ENCODE measurements at regions not wholly inside any gene's neighbourhood (a gene's known extent, or its start where the extent isn't known, plus 50 kb on each side); places are given as distances from the start of the nearest gene placed in this dataset.
"Not testable (repeated sequence)": the region's sequence is repeated elsewhere in the genome, so short reads cannot be mapped to it uniquely, and the experiment has no call there.

DNA sequence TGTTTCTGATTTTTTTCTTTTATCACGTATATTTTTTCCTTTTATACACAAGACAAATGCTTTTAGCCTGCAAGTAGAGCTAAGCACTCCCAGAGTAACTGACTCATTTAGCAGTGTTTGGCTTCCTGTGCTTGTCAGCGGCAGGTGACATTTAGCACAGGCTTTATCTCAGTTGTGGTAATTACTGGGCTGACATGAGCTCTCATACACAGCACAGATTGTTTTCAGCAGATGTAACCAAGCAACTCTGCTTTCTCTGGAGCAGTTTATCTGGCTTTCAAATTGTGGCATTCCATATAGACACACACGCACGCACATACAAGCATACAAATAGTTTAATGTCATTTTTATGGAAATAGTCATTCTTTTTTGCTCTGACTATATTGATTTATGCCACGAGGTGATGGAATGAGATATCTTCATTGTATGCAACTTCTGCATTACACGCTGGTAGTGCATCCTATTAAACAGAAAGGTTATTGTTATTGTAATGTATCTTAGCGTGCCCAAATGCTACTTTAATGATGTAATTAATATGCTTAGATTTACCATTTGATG lies 379.0 kb upstream of the GRAMD2B start:
- no peak overlapping the region for H3K4me3 ChIP-seq (ENCODE audit: low read length)
- H3K27me3 ChIP-seq (ENCODE audit: insufficient read depth, low read length): no peaks in the 10 kb centered on the region
- H3K4me1 ChIP-seq (ENCODE audit: insufficient read depth, low read length): no peaks in the 10 kb centered on the region
- no peaks in the 10 kb centered on the region for H3K9me3 ChIP-seq (ENCODE audit: low read depth, low read length)

DNA sequence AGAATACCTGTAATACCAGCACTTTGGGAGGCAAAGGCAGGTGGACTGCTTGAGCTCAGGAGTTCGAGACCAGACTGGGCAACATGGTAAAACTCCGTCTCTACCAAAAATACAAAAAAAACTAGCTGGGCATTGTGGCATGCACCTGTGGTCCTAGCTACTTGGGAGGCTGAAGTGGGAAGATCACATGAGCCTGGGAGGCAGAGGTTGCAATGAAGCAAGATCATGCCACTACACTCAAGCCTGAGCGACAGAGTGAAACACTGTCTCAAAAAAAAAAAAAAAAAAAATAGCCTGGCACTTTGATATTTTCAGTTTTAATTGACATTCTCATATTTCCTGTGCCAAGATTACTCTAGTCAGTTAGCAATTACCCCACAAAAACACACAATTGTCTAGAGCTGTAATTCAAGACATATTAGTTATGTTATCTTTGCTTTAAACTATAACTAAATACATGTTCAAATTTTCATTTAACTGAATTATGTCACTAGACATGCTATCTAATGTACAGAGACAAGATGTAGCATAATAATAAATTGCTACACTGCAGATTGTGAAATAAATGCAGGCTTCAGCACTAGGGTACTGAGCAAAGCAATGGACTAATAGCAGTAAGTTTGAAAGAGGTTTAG lies 378.2 kb upstream of the GRAMD2B start:
- Histone ChIP-seq H3K27me3 (ENCODE audit: insufficient read depth, low read length) (no peaks in the 10 kb centered on the region), H3K9me3 (ENCODE audit: low read depth, low read length) (no peaks in the 10 kb centered on the region), H3K4me3 (ENCODE audit: low read length) (no peak overlapping the region), H3K4me1 (ENCODE audit: insufficient read depth, low read length) (no peaks in the 10 kb centered on the region)

DNA sequence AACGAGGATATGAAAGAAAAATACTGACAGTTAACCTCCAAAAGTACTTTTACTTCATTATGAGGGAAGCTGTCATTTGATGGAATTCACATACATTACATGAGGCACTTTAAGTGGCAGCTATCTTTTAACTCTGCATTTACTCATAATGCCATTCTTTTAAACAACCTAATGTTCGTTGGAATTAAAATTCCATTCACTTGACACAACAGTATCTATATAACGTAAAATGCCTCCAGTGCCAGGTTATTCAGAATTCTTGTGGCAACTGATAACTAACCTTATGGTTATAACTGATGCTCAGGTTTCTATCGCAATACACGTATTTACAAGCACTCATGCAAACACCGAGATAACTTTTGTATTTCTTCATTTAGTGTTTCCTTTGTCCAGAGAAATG lies 376.9 kb upstream of the GRAMD2B start:
- Histone ChIP-seq H3K27me3 (ENCODE audit: insufficient read depth, low read length) (no peaks in the 10 kb centered on the region), H3K9me3 (ENCODE audit: low read depth, low read length) (no peaks in the 10 kb centered on the region), H3K4me1 (ENCODE audit: insufficient read depth, low read length) (no peaks in the 10 kb centered on the region), H3K4me3 (ENCODE audit: low read length) (no peak overlapping the region)

DNA sequence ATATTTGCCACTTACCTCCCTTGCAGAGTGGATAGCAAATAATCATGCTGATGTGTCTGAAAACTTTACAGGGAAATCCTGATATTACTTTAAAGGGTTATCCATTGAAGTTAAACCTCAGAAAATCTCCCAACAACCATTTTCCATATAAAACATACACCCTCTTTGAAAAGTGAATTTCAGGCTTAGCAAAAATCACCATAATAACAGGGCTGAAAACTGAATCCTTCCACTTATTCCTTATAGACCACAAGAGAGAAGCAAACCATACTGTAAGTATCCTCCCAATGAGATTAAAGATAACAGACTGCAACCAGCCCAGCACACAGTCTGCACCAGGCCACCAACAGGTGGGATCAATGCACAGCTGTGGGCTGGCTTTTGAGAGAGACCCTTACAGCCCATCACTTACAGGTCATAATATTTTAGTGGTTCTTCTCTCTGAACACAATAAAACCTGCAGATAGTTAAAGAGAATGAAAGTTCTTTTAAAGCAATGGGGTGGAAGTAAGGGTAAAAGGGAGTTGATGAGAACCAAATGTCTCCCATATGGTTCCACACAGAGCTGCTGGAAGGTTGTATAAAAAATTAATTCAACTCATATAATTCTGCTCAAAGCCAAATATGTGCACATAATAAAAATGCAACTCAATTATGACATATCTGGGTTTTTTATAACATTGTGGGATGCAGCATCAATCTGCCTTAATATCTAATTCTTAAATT lies 376.2 kb upstream of the GRAMD2B start:
- no peaks in the 10 kb centered on the region for H3K4me1 ChIP-seq (ENCODE audit: insufficient read depth, low read length)
- H3K27me3 ChIP-seq (ENCODE audit: insufficient read depth, low read length): no peaks in the 10 kb centered on the region
- no peak overlapping the region for H3K4me3 ChIP-seq (ENCODE audit: low read length)
- H3K9me3 ChIP-seq (ENCODE audit: low read depth, low read length): no peaks in the 10 kb centered on the region

DNA sequence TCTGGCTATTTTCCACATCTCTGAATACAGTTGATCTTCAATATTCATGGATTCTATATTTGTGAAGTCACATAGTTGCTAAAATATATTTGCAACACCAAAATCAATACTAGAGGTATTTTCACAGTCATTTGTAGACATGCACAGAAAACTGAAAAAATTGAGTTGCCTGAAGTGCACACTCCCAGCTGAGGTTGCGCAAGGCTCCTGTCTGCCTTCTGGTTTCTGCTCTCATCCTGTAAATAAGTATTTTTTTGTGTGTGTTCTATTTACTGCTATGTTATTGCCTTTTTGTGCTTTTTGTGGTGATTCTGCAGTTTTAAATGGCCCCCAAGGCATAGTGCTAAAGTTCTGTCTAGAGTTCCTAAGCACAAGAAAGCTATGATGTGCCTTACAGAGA lies 371.1 kb upstream of the GRAMD2B start:
- no peaks in the 10 kb centered on the region for H3K9me3 ChIP-seq (ENCODE audit: low read depth, low read length)
- H3K27me3 ChIP-seq (ENCODE audit: insufficient read depth, low read length): no peaks in the 10 kb centered on the region
- no peak overlapping the region for H3K4me3 ChIP-seq (ENCODE audit: low read length)
- no peaks in the 10 kb centered on the region for H3K4me1 ChIP-seq (ENCODE audit: insufficient read depth, low read length)

DNA sequence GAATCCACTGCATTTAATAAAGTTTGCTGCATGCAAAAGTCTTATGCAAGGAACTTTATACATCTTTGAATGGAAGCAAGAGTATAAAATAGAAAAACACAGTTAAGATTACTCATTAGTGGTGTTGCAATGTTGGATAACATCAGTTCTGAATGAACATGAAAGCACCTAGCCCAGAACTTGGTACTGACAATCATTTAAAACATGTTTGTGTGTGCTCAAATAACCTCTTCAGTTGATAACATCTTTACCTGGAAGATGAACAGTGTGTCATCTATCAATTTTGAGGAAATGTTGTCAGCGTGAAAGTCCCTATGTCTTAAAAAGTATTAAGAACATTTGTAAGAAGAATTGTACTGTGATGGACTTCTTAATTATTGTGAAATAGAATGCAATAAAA lies 370.4 kb upstream of the GRAMD2B start:
- no peak overlapping the region for H3K4me3 ChIP-seq (ENCODE audit: low read length)
- no peaks in the 10 kb centered on the region for H3K27me3 ChIP-seq (ENCODE audit: insufficient read depth, low read length)
- H3K4me1 ChIP-seq (ENCODE audit: insufficient read depth, low read length): no peaks in the 10 kb centered on the region
- no peaks in the 10 kb centered on the region for H3K9me3 ChIP-seq (ENCODE audit: low read depth, low read length)

DNA sequence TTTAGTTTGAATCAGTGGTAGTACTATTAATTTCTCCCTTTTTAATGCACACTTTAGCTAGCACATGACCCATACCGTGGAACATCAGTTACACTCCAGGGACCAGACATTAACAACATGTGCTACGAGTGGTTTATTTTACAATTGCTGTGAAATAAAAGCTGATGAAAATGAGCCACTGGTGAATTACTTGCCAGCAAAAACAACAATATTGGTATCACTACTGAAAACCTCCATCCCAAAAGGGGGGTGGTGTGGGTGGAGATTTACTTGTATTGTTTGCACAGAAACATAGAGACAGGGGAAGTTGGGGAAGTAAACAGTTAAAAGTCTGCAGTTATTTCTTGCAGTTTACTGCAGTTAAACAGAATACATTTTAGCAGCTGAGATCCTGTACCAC lies 369.6 kb upstream of the GRAMD2B start:
- Histone ChIP-seq H3K4me3 (ENCODE audit: low read length) (no peak overlapping the region), H3K4me1 (ENCODE audit: insufficient read depth, low read length) (no peaks in the 10 kb centered on the region), H3K9me3 (ENCODE audit: low read depth, low read length) (no peaks in the 10 kb centered on the region), H3K27me3 (ENCODE audit: insufficient read depth, low read length) (no peaks in the 10 kb centered on the region)

DNA sequence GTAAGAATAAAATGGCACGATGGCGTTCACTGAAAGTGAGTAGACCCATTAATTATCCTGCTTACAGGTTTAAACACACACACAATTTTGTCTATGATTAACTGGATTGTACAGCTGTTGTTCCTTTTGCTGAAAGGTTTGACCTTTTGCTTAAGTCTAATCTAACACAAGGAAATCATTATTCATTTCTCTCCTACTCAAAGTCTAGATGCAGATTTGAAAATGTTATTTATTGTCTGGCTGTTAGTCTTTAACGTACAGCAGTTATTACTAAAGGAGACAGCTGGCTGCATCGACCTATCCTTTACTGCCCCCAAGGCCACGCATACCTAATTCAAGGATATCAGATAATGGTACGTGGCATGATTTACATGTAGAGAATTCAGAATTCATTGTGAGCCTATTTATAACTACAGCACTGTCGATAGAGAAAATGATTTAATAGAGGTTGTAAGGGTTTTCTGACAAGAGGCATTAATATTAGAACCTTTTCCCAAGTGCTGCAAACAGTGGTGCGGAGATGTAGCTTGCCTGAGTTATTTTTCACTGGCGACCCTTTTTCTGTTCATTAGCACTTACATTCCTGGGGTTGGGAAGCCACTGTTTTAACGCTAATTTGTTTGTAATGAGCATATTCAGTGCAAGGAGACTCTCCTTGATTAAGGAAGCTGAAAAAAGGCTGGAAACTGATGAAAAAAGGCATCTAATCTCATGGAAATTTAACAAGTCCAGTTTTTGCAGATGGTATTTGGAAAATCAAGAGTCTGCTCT lies 368.4 kb upstream of the GRAMD2B start:
- no peaks in the 10 kb centered on the region for H3K9me3 ChIP-seq (ENCODE audit: low read depth, low read length)
- no peaks in the 10 kb centered on the region for H3K4me1 ChIP-seq (ENCODE audit: insufficient read depth, low read length)
- no peak overlapping the region for H3K4me3 ChIP-seq (ENCODE audit: low read length)
- H3K27me3 ChIP-seq (ENCODE audit: insufficient read depth, low read length): no peaks in the 10 kb centered on the region

DNA sequence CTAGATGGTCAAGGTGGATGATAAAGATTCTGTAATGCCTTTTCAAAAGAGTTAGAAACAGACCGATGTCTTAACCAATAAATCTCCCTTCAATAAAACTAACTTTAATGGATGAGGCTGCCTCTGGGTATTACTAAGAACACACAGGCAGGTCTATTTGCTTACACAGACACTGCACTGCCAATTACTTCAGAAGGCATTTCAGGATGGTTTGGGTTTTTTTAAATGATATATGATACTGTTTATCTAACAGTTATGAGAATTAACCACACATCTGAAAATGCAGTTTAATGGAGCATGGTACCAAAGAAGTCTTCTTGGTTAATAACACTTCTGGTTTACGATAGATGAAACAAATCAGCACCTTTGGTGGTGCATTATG lies 367.9 kb upstream of the GRAMD2B start:
- Histone ChIP-seq H3K4me1 (ENCODE audit: insufficient read depth, low read length) (no peaks in the 10 kb centered on the region), H3K4me3 (ENCODE audit: low read length) (no peak overlapping the region), H3K9me3 (ENCODE audit: low read depth, low read length) (no peaks in the 10 kb centered on the region), H3K27me3 (ENCODE audit: insufficient read depth, low read length) (no peaks in the 10 kb centered on the region)

DNA sequence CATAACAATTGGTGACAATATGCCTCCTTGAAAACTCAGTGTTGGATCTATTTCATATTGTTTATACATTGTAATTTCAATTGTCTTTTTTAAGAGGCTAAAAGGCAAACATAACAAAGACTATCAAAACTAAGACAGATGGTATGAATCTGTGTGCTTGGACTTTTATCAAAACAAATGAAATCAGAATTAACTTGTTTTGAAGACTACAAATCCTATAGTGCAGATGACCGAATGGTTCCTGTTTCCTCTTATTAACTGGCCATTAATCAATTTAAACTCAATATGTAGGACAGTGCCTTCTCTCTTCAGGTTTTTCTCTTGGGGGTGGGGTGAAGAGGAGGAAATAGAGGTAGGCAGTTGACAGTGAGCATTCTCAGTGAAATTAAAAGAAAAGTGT lies 366.9 kb upstream of the GRAMD2B start:
- Histone ChIP-seq H3K4me3 (ENCODE audit: low read length) (no peak overlapping the region), H3K27me3 (ENCODE audit: insufficient read depth, low read length) (no peaks in the 10 kb centered on the region), H3K9me3 (ENCODE audit: low read depth, low read length) (no peaks in the 10 kb centered on the region), H3K4me1 (ENCODE audit: insufficient read depth, low read length) (no peaks in the 10 kb centered on the region)

DNA sequence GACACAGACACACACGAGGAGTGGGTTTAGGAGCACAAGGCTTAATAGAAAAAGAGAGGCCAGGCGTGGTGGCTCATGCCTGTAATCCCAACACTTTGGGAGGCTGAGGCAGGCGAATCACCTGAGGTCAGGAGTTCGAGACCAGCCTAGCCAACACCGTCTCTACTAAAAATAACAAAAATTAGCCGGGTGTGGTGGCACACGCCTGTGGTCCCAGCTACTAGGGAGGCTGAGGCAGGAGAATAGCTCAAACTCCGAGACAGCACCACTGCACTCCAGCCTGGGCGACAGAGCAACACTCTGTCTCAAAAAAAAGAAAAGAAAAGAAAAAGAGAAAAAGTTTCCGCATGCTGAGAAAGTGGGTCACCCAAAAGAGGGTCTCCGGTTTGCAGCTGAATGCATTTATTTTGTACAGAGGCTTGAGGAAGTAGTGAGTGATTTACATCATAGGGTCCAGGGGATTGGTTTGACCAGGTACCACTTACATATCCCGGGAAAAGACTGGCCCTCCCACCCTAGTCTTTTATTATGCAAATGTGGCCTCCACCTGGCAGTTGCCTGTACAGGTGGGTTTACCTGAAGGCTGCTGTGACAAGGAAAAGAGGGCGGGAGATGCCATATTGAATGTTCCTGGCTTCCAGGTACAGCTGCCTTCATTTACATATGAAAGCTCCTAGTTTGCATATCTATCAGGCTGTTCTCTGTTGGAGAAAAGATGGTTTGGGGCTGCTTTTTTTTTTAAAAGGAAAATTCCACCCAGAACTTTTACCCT lies 366.2 kb upstream of the GRAMD2B start:
- no peaks in the 10 kb centered on the region for H3K9me3 ChIP-seq (ENCODE audit: low read depth, low read length)

DNA sequence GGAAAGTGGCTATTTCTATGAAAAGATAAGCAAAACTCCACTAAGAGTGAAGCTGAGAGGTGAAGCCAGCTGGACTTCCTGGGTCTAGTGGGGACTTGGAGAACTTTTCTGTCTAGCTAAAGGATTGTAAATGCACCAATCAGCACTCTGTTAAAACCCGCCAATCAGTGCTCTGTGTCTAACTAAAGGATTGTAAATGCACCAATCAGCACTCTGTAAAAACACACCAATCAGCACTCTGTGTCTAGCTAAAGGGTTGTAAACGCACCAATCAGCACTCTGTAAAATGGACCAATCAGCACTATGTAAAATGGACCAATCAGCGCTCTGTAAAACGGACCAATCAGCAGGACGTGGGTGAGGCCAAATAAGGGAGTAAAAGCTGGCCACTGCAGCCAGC lies 364.8 kb upstream of the GRAMD2B start:
- not testable (repeated sequence) for H3K27me3 ChIP-seq (ENCODE audit: insufficient read depth, low read length); H3K4me1 ChIP-seq (ENCODE audit: insufficient read depth, low read length); H3K9me3 ChIP-seq (ENCODE audit: low read depth, low read length); H3K4me3 ChIP-seq (ENCODE audit: low read length)

More for the DNA sequence above, 366.2 kb upstream of the GRAMD2B start:
- H3K4me3 ChIP-seq (ENCODE audit: low read length): no peak overlapping the region
- H3K27me3 ChIP-seq (ENCODE audit: insufficient read depth, low read length): no peaks in the 10 kb centered on the region
- no peaks in the 10 kb centered on the region for H3K4me1 ChIP-seq (ENCODE audit: insufficient read depth, low read length)

DNA sequence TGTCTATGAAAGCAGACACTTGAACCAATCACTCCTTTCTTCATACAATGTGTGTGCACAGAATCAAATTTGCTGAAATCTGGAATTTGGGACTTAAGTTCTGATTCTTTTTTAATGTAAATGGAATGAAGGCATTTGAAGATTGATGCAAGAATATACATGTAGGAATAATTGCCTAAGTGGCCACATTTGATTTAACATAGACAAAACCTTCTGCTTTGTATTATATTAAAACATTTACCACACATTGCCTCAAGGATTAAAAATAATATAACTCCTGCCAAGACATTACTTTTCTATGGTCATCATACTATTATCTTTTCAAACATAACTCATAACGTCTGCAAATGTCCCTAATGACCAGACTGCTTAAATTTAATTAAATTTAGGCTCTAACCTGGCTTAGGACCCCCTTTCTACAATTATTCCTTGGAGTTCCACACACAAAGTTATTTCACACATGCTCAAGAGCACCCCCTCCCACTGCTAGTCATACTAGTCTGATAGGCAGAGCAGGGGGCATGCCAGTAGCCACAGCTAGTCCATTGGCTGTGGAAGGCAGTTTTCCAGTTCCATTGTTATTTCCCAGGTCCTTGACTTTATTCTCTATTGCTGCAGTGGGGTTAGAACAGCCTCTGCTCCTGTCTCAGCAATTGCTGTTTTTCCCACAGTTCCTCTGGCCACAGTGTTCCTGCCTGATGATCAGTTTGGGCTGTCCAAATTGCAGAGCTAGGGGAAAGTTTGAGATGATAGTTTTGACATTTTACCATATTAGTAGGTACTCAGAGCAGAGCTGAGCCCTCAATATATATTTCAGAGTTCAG lies 360.6 kb upstream of the GRAMD2B start:
- H3K4me1 ChIP-seq (ENCODE audit: insufficient read depth, low read length): no peaks in the 10 kb centered on the region
- no peak overlapping the region for H3K4me3 ChIP-seq (ENCODE audit: low read length)
- no peaks in the 10 kb centered on the region for H3K9me3 ChIP-seq (ENCODE audit: low read depth, low read length)

DNA sequence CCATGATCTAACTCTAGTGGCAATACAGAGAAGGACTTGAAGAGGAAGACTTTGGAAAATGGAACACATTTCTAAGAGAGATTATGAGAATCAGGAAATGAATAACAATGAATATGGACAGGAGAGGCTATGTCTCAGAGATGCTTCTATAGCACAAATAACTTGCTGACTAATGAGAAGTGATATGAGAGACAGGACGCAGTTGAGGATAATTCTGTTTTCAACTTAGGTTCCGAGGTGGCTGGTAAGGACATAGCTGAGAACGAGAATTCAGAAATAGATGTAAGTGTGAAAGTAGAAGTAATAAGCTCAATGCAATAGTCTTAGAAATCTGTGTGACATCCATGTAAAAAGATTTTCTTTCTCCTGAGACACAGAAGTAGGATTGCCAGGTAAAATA lies 358.1 kb upstream of the GRAMD2B start:
- Histone ChIP-seq H3K4me1 (ENCODE audit: insufficient read depth, low read length) (no peaks in the 10 kb centered on the region), H3K4me3 (ENCODE audit: low read length) (no peak overlapping the region), H3K27me3 (ENCODE audit: insufficient read depth, low read length) (no peaks in the 10 kb centered on the region), H3K9me3 (ENCODE audit: low read depth, low read length) (peaks cover 7% of the 10 kb centered on the region)

More for the DNA sequence above, 360.6 kb upstream of the GRAMD2B start:
- no peaks in the 10 kb centered on the region for H3K27me3 ChIP-seq (ENCODE audit: insufficient read depth, low read length)

Measured in mononuclear cell (primary cell).